Upper lobe of left lung (tissue), 4 donors: ENCODE measurements at regions not wholly inside any gene's neighbourhood (a gene's known extent, or its start where the extent isn't known, plus 50 kb on each side); places are given as distances from the start of the nearest gene placed in this dataset.

Source experiments
- EP300 ChIP-seq, 4 donors: sonication (generic); formaldehyde crosslinking; IDR thresholded peaks; one replicate each; pipeline ENCODE4 v1.5.1; 2017; ENCODE audit warnings: antibody characterized with exemption in 4 of 4, control low read depth in 2 of 4
- POLR2A ChIP-seq, 4 donors: fragments of 450-650 bp; IDR thresholded peaks; one replicate each; pipeline ENCODE4 v1.5.1; 2016 to 2017; ENCODE audit warnings: antibody characterized with exemption in 4 of 4, mild to moderate bottlenecking in 2 of 4
- POLR2AphosphoS5 ChIP-seq, 2 donors: sonication (generic); formaldehyde crosslinking; IDR thresholded peaks; one replicate each; pipeline ENCODE4 v1.5.1; 2017; ENCODE audit warnings: antibody characterized with exemption in 2 of 2
- TF ChIP-seq, protein P1 (sequence below), 6 experiments: fragments of 450-650 bp in 4 of 6; fragments of 200-600 bp in 2 of 6; sonication (generic) in 2 of 6; IDR thresholded peaks; one replicate each; pipeline ENCODE4 v1.5.1; 2016 to 2019; ENCODE audit warnings: antibody characterized with exemption in 6 of 6

DNA sequence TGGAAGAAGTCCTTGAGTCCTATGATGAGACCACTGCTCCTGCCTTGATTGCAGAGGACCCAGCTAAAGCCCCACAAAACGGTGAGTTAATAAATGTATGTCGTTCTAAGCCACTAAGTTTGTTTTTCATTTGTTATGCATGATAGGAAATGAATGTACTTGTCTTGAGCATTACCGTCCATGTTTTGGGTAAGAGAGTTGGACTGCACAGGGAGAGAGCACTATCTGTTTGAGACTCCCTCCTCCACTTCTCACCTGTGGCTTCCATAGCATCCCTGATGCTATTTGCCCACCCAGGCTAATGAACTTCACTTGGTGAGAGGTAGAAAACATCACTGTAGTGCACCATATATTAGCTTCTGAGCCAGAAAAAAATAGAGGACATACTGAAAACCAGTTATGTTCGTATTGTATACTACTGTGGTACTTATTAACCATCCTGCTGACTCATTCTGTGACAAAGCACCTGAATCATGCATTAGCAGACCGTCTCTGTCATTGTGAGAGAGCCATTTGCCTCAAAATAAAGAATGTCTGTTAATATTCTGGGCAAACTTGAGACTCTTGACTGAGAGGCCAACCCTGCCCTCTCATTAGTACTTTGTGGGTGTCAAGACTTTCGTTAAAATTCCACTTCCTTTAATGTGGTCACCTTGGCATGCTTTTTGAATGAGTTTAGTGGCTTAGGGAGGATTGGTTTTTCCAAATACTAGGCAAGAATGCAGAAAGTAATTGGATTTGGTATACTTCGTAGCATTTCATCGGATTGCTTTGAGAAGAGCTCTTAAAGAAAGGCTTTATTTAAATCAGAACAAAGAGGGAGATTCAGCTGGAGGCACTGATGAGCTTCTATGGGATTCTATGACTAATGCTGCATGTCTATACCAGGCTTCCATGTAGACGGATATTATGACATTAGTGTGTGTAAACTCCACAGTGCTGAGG, 99.3 kb upstream of the GRPR start:
- TF ChIP-seq, protein P1, sequence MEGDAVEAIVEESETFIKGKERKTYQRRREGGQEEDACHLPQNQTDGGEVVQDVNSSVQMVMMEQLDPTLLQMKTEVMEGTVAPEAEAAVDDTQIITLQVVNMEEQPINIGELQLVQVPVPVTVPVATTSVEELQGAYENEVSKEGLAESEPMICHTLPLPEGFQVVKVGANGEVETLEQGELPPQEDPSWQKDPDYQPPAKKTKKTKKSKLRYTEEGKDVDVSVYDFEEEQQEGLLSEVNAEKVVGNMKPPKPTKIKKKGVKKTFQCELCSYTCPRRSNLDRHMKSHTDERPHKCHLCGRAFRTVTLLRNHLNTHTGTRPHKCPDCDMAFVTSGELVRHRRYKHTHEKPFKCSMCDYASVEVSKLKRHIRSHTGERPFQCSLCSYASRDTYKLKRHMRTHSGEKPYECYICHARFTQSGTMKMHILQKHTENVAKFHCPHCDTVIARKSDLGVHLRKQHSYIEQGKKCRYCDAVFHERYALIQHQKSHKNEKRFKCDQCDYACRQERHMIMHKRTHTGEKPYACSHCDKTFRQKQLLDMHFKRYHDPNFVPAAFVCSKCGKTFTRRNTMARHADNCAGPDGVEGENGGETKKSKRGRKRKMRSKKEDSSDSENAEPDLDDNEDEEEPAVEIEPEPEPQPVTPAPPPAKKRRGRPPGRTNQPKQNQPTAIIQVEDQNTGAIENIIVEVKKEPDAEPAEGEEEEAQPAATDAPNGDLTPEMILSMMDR (IDR thresholded peaks at IDR 0.05) = no peak
- no peak for TF ChIP-seq POLR2A (IDR thresholded peaks at IDR 0.05)
- no peak for TF ChIP-seq POLR2AphosphoS5 (IDR thresholded peaks at IDR 0.05)
- TF ChIP-seq EP300 (IDR thresholded peaks at IDR 0.05) = no peak
